Panc1 (cell line): ENCODE measurements at regions not wholly inside any gene's neighbourhood (a gene's known extent, or its start where the extent isn't known, plus 50 kb on each side); places are given as distances from the start of the nearest gene placed in this dataset.

Source experiments
- ATAC-seq: fragments of 200-7000 bp; cut with Tn5 transposase; 2 replicates; pipeline ENCODE4 v1.9.1; 2020; ENCODE audit warnings: mild to moderate bottlenecking, moderate library complexity
- BruUV-seq: library from RNA; stranded (reverse); fragments of 400-500 nt; replicated peaks from 2 replicates; lab custom pipeline; 2021; lab: Mats Ljungman, UMichigan
- CTCF ChIA-PET: fragments of 300-600 bp; sonication (Branson Sonifier 250); formaldehyde crosslinking; loops from one replicate; lab custom pipeline; 2022; ENCODE audit warnings: antibody characterized with exemption; lab: Charles Lee
- POLR2A ChIA-PET: fragments of 300-600 bp; sonication (Branson Sonifier 250); formaldehyde crosslinking; loops from one replicate; lab custom pipeline; 2022; ENCODE audit warnings: antibody characterized with exemption; lab: Charles Lee
- DNase-seq: peaks from one replicate; pipeline ENCODE4 v3.0.0-alpha.2; 2010; ENCODE audit warnings: low read depth, low spot score
- H3K27ac ChIP-seq: 2 replicates; pipeline ENCODE4 v1.5.1; 2011; ENCODE audit warnings: mild to moderate bottlenecking, low read length, inconsistent platforms
- H3K27me3 ChIP-seq: fragments of 200-500 bp; sonication (Bioruptor generic); 2 replicates; pipeline ENCODE4 v1.6.0; 2014; ENCODE audit warnings: low read length, inconsistent platforms; ENCODE audit not compliant: control insufficient read depth, insufficient read depth
- H3K36me3 ChIP-seq: fragments of 200-500 bp; sonication (Bioruptor generic); 2 replicates; pipeline ENCODE4 v1.5.1; 2014; ENCODE audit warnings: inconsistent platforms, mild to moderate bottlenecking, low read length, moderate library complexity; ENCODE audit not compliant: control insufficient read depth, insufficient read depth
- H3K4me1 ChIP-seq: 2 replicates; pipeline ENCODE4 v1.5.1; 2011; ENCODE audit warnings: inconsistent platforms, mild to moderate bottlenecking, low read length, moderate library complexity; ENCODE audit not compliant: control insufficient read depth, insufficient read depth
- H3K4me3 ChIP-seq, 2 experiments: 2 replicates each; pipeline ENCODE4 v1.5.1; 2011 to 2012; ENCODE audit warnings: low read depth in 2 of 2, low read length in 2 of 2, mild to moderate bottlenecking in 2 of 2, inconsistent platforms in 1 of 2, moderate library complexity in 1 of 2
- H3K9me3 ChIP-seq: fragments of 200-500 bp; sonication (Bioruptor generic); 2 replicates; pipeline ENCODE4 v1.5.1; 2014; ENCODE audit warnings: low read depth, mild to moderate bottlenecking, inconsistent platforms, low read length, moderate library complexity; ENCODE audit not compliant: control insufficient read depth, insufficient read depth
- CTCF ChIP-seq: fragments of 450-650 bp; IDR thresholded peaks from 2 replicates; pipeline ENCODE4 v1.5.1; 2017; ENCODE audit warnings: mild to moderate bottlenecking
- REST ChIP-seq, 2 experiments: IDR thresholded peaks; 2 replicates each; pipeline ENCODE4 v1.6.1; 2011 to 2012; ENCODE audit warnings: low read depth in 2 of 2, control low read depth in 1 of 2, low read length in 1 of 2, mild to moderate bottlenecking in 1 of 2, moderate library complexity in 1 of 2; ENCODE audit not compliant: insufficient read depth in 1 of 2
- in situ Hi-C: cut with HindIII; loops from 2 replicates; pipeline ENCODE4 v1.10.0; 2016; ENCODE audit warnings: low sequenced_read_pairs, low pct_unique_long_range_greater_than_20kb
- intact Hi-C: fragments of 100-400 bp; cut with micrococcal nuclease; formaldehyde crosslinking; loops from one replicate; pipeline ENCODE4 v1.10.0; 2022; ENCODE audit not compliant: unreplicated experiment

GRCh38 chr2:75251896-75252295 lies 52.6 kb upstream of the TACR1 start:
- TF ChIP-seq REST (IDR thresholded peaks at IDR 0.05; ENCODE audit: insufficient read depth in 1 of 2, low read depth in 2 of 2, low read length in 1 of 2), result no peak
- no peak for TF ChIP-seq CTCF
- DNase-seq, result no peak
- Histone ChIP-seq H3K9me3 (no peaks in the 10 kb centered on the region; the same call in 1 of the 2 replicates), H3K27me3 (no peaks in the 10 kb centered on the region), H3K27ac (no peak overlapping the region), H3K4me1 (no peaks in the 10 kb centered on the region), H3K4me3 (no peak overlapping the region), H3K36me3 (no peaks in the 10 kb centered on the region)
- in situ Hi-C loops, result no loop called here
- intact Hi-C loops, result no loop called here
- BruUV-seq, result no TSS peak
- POLR2A ChIA-PET, result no interaction called here
- no peak for ATAC-seq
- CTCF ChIA-PET, result no interaction called here
